Islet of Langerhans (tissue), 1 donor: ENCODE measurements at regions not wholly inside any gene's neighbourhood (a gene's known extent, or its start where the extent isn't known, plus 50 kb on each side); places are given as distances from the start of the nearest gene placed in this dataset.
A peak's percentile ranks its signal among the peaks of the same experiment; 100 is the strongest.
"Not testable (repeated sequence)": the region's sequence is repeated elsewhere in the genome, so short reads cannot be mapped to it uniquely, and the experiment has no call there.

Experiments used
- FAIRE-seq: peaks from one replicate; lab custom pipeline; 2011; peaks lifted over from hg19 to GRCh38; lab: Jason Lieb, UNC

- FAIRE-seq, result no peak
These were observed 123.8 kb upstream of the VLDLR start for GRCh38 chr9:2497666-2498400.

GRCh38 chr9:2502210-2502609 lies 119.4 kb upstream of the VLDLR start:
- no peak for FAIRE-seq

- FAIRE-seq, result no peak
These were observed 118.8 kb upstream of the VLDLR start for GRCh38 chr9:2502760-2503159.

GRCh38 chr9:2506321-2506720 lies 115.3 kb upstream of the VLDLR start:
- FAIRE-seq, result no peak

- FAIRE-seq, result no peak
These were observed 98.0 kb upstream of the VLDLR start for GRCh38 chr9:2523591-2523990.

GRCh38 chr9:2524601-2525000 lies 97.0 kb upstream of the VLDLR start:
- no peak for FAIRE-seq

GRCh38 chr9:2525147-2525546 lies 96.4 kb upstream of the VLDLR start:
- no peak for FAIRE-seq

GRCh38 chr9:2526071-2526828 lies 95.3 kb upstream of the VLDLR start:
- FAIRE-seq, result no peak

- FAIRE-seq, result no peak
These were observed 90.1 kb upstream of the VLDLR start for GRCh38 chr9:2531481-2531880.

GRCh38 chr9:2536511-2536910 lies 85.1 kb upstream of the VLDLR start:
- FAIRE-seq, result no peak

GRCh38 chr9:2545881-2546490 lies 75.6 kb upstream of the VLDLR start:
- no peak for FAIRE-seq

- FAIRE-seq, result not testable (repeated sequence)
These were observed 65.5 kb upstream of the VLDLR start for GRCh38 chr9:2555899-2556600.

GRCh38 chr9:2557693-2558092 lies 63.9 kb upstream of the VLDLR start:
- no peak for FAIRE-seq

GRCh38 chr9:2559192-2560152 lies 62.1 kb upstream of the VLDLR start:
- FAIRE-seq, result peak; percentile 13

- no peak for FAIRE-seq
These were observed 61.4 kb upstream of the VLDLR start for GRCh38 chr9:2560180-2560579.

- no peak for FAIRE-seq
These were observed 55.8 kb upstream of the VLDLR start for GRCh38 chr9:2565676-2566340.

GRCh38 chr9:2567922-2568321 lies 53.7 kb upstream of the VLDLR start:
- FAIRE-seq, result no peak

GRCh38 chr9:2568689-2569088 lies 52.9 kb upstream of the VLDLR start:
- FAIRE-seq, result no peak

GRCh38 chr9:2570615-2571479 lies 50.7 kb upstream of the VLDLR start:
- FAIRE-seq, result peak; percentile 91
